Tibial nerve (tissue), 4 donors: ENCODE measurements at regions not wholly inside any gene's neighbourhood (a gene's known extent, or its start where the extent isn't known, plus 50 kb on each side); places are given as distances from the start of the nearest gene placed in this dataset.

Experiments
- DNase-seq, 2 donors: peaks; one replicate each; pipeline ENCODE4 v3.0.0-alpha.2; 2019; ENCODE audit warnings: low spot score in 2 of 2
- H3K27ac ChIP-seq, 4 donors: fragments of 200-600 bp; sonication (generic) in 3 of 4; one replicate each; pipeline ENCODE4 v1.5.1; 2017 to 2019; ENCODE audit warnings: mild to moderate bottlenecking in 1 of 4
- H3K27me3 ChIP-seq, 2 donors: fragments of 200-600 bp; sonication (generic) in 1 of 2; one replicate each; pipeline versions ENCODE4 v1.5.1 to v1.6.0; 2017 to 2019
- H3K36me3 ChIP-seq, 3 donors: fragments of 200-600 bp; sonication (generic); one replicate each; pipeline ENCODE4 v1.5.1; 2018 to 2019
- H3K4me1 ChIP-seq, 4 donors: fragments of 200-600 bp; sonication (generic) in 3 of 4; one replicate each; pipeline ENCODE4 v1.5.1; 2017 to 2019
- H3K4me3 ChIP-seq, 4 donors: fragments of 200-600 bp; sonication (generic) in 3 of 4; one replicate each; pipeline ENCODE4 v1.5.1; 2017 to 2019; ENCODE audit warnings: mild to moderate bottlenecking in 1 of 4, moderate library complexity in 1 of 4
- H3K9me3 ChIP-seq, 4 donors: fragments of 200-600 bp; sonication (generic) in 3 of 4; one replicate each; pipeline ENCODE4 v1.5.1; 2017 to 2019
- EP300 ChIP-seq, 2 donors: sonication (generic); formaldehyde crosslinking; IDR thresholded peaks; one replicate each; pipeline ENCODE4 v1.6.1; 2017; ENCODE audit warnings: antibody characterized with exemption in 2 of 2, mild to moderate bottlenecking in 1 of 2
- POLR2A ChIP-seq, 2 donors: fragments of 450-650 bp; IDR thresholded peaks; one replicate each; pipeline ENCODE4 v1.6.1; 2017; ENCODE audit warnings: antibody characterized with exemption in 2 of 2, mild to moderate bottlenecking in 2 of 2, moderate library complexity in 2 of 2
- WGBS, 2 donors: methylation state at CpG; one replicate each; pipeline ENCODE4 v1.1.5; 2018; 5-methylcytosine and 5-hydroxymethylcytosine counted together
- TF ChIP-seq, protein P1 (sequence below), 5 experiments: fragments of 200-600 bp in 3 of 5; fragments of 450-650 bp in 2 of 5; sonication (generic) in 3 of 5; IDR thresholded peaks; one replicate each; pipeline ENCODE4 v1.5.1; 2016 to 2019; ENCODE audit warnings: antibody characterized with exemption in 5 of 5, mild to moderate bottlenecking in 3 of 5, moderate library complexity in 2 of 5

DNA sequence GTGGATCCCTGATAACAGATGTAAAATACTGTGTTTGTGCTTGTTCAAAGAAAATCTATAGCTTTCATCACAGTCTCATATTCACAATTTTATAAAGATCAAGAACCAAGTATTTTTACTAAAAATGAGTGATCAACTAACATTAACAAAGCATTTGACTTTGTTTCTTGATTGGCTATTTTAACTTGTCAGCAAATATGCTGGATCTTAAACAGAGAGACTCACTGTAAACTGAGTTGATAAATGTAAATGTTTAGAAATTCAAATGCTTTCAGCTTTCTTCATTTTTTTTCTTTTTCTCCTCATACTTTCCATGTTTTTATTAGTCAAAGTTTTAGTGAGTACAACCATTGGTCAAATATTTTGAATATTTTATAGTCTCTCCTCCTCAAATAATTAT lies 923.0 kb upstream of the NR2F2 start:
- TF ChIP-seq POLR2A (IDR thresholded peaks at IDR 0.05) (no peak), EP300 (IDR thresholded peaks at IDR 0.05) (no peak)
- TF ChIP-seq, protein P1, sequence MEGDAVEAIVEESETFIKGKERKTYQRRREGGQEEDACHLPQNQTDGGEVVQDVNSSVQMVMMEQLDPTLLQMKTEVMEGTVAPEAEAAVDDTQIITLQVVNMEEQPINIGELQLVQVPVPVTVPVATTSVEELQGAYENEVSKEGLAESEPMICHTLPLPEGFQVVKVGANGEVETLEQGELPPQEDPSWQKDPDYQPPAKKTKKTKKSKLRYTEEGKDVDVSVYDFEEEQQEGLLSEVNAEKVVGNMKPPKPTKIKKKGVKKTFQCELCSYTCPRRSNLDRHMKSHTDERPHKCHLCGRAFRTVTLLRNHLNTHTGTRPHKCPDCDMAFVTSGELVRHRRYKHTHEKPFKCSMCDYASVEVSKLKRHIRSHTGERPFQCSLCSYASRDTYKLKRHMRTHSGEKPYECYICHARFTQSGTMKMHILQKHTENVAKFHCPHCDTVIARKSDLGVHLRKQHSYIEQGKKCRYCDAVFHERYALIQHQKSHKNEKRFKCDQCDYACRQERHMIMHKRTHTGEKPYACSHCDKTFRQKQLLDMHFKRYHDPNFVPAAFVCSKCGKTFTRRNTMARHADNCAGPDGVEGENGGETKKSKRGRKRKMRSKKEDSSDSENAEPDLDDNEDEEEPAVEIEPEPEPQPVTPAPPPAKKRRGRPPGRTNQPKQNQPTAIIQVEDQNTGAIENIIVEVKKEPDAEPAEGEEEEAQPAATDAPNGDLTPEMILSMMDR (IDR thresholded peaks at IDR 0.05) = no peak
- no peaks in the 10 kb centered on the region for H3K9me3 ChIP-seq
- DNase-seq = no peak
- no peak overlapping the region for H3K4me3 ChIP-seq
- no peaks in the 10 kb centered on the region for H3K27me3 ChIP-seq
- H3K4me1 ChIP-seq = peaks cover 0 to 60% (median 13%) of the 10 kb centered on the region in 4 donors
- no peaks in the 10 kb centered on the region for H3K36me3 ChIP-seq
- peak overlapping the region in 3 of 4 donors; percentile 14 to 85 (median 62) for H3K27ac ChIP-seq

DNA sequence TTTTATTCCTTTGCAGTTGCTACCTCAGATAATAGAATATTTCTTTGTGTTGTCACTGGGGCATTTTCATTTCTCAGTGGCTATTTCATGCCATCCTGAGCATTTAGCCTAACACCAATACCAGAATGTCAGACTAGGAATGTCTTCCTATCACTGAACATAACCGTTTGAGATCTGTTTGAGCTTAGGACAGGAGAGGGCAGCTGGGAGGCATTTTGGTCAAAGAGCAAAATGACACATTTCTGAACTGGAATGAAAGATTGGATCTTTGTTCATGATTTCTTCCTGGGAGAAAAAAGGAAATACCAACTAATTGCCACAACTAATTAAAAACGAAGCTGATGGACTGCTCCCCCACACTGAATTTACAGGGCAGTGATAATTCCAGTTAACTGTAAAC lies 921.3 kb upstream of the NR2F2 start:
- Histone ChIP-seq H3K36me3 (no peaks in the 10 kb centered on the region), H3K9me3 (no peaks in the 10 kb centered on the region), H3K27ac (peak overlapping the region in 3 of 4 donors; percentile 7 to 85 (median 62)), H3K4me3 (no peak overlapping the region), H3K27me3 (no peaks in the 10 kb centered on the region), H3K4me1 (peaks cover 0 to 74% (median 13%) of the 10 kb centered on the region in 4 donors)
- no peak for TF ChIP-seq EP300 (IDR thresholded peaks at IDR 0.05)
- TF ChIP-seq, protein P1 (IDR thresholded peaks at IDR 0.05) = peak in 1 of 5 experiments; percentile 13
- TF ChIP-seq POLR2A (IDR thresholded peaks at IDR 0.05) = no peak
- DNase-seq = no peak
- 10 to 12% methylated on average over 2 of the region's 2 CpGs for WGBS, 2 donors

DNA sequence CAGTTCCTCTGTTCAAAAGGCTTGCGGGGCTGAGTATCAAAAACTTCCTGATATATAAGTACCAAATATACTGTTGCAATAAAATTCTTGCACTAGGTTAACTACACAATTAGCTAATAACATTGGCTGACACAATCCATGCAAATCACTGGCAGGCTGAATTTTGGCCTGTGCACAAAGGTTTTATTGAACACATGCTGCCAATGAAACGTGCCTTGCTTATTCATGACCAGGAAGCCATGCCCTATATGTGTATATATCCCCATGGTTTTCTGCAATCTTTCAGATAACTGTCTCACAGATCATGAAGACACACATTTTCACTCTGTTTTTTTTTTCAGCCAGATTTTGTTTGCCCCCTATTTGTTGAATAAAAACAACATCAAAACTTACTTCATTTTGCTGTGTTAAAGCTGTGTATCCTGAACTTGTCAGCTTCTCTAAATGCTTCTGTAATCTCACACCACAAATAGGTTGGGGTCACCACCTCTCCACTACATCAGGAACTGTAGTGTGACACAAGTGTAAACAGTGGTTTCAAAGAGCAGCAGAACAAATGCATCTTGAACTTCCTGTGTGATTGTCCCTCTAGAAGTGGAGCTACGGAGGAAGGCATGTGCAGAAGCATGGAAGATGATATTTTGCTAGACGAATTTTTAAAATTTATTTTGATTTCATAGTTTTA lies 920.7 kb upstream of the NR2F2 start:
- H3K9me3 ChIP-seq = no peaks in the 10 kb centered on the region
- H3K27ac ChIP-seq = peak overlapping the region in 3 of 4 donors; percentile 7 to 85 (median 62)
- no peaks in the 10 kb centered on the region for H3K27me3 ChIP-seq
- DNase-seq = no peak
- TF ChIP-seq POLR2A (IDR thresholded peaks at IDR 0.05) = no peak
- TF ChIP-seq, protein P1 (IDR thresholded peaks at IDR 0.05) = no peak
- no peak for TF ChIP-seq EP300 (IDR thresholded peaks at IDR 0.05)
- peaks cover 0 to 77% (median 13%) of the 10 kb centered on the region in 4 donors for H3K4me1 ChIP-seq
- WGBS, 2 donors = 42 to 49% methylated on average over 4 of the region's 4 CpGs
- no peaks in the 10 kb centered on the region for H3K36me3 ChIP-seq
- no peak overlapping the region for H3K4me3 ChIP-seq

DNA sequence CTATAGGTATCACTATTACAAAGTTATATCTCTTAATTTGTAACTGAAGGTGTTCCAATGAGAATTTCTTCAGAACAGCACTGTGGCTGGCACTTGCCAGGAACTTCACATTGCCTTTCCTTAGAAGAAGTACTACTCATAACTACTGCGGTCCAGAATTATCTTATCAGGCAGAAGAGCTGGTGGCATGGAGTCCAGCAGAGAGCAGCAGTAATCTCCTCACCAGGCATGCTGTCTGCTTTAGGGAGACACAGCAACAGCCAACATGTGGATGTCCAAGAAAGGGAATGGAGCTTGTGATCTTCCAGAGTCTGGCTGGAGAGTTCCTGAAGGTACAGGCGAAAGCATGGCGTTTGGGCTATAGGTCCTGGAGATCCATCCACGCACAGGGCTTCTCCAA lies 919.7 kb upstream of the NR2F2 start:
- Histone ChIP-seq H3K4me1 (peaks cover 0 to 71% (median 13%) of the 10 kb centered on the region in 4 donors), H3K27ac (peak overlapping the region in 2 of 4 donors; percentile 52 to 85), H3K27me3 (no peaks in the 10 kb centered on the region), H3K9me3 (no peaks in the 10 kb centered on the region), H3K4me3 (no peak overlapping the region), H3K36me3 (no peaks in the 10 kb centered on the region)
- no peak for DNase-seq
- 96 to 98% methylated on average over 4 of the region's 4 CpGs for WGBS, 2 donors
- no peak for TF ChIP-seq POLR2A (IDR thresholded peaks at IDR 0.05)
- no peak for TF ChIP-seq EP300 (IDR thresholded peaks at IDR 0.05)
- TF ChIP-seq, protein P1 (IDR thresholded peaks at IDR 0.05) = no peak

DNA sequence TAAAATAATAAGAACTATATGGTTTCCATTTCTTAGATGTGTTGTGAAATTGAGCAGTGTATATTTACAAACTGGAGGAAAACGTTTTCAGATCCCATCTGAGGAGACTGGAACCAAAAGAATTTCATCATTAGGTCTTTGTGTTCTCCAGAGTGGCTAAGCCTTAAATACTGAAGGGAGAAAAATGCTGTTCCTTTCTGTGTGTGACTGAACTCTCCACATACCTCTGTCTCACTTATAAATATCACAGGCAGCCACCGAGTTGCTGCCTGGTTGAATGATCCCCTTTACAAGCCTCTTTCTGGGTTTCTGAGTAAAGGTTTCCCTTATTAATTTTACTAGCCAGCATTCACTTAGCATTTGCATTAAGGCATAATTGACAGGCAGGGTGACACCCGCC lies 913.9 kb upstream of the NR2F2 start:
- H3K27ac ChIP-seq = peak overlapping the region in 1 of 4 donors; percentile 56
- TF ChIP-seq, protein P1 (IDR thresholded peaks at IDR 0.05) = no peak
- TF ChIP-seq POLR2A (IDR thresholded peaks at IDR 0.05) (no peak), EP300 (IDR thresholded peaks at IDR 0.05) (no peak)
- no peak overlapping the region for H3K4me3 ChIP-seq
- H3K27me3 ChIP-seq = no peaks in the 10 kb centered on the region
- peaks cover 0 to 23% (median 0%) of the 10 kb centered on the region in 4 donors for H3K4me1 ChIP-seq
- H3K36me3 ChIP-seq = no peaks in the 10 kb centered on the region
- H3K9me3 ChIP-seq = peaks cover 0 to 3% (median 0%) of the 10 kb centered on the region in 4 donors
- DNase-seq = no peak
- WGBS, 2 donors = 42 to 58% methylated on average over 3 of the region's 3 CpGs
